LNCaP clone FGC (cell line): ENCODE measurements at regions not wholly inside any gene's neighbourhood (a gene's known extent, or its start where the extent isn't known, plus 50 kb on each side); places are given as distances from the start of the nearest gene placed in this dataset.
"Not testable (repeated sequence)": the region's sequence is repeated elsewhere in the genome, so short reads cannot be mapped to it uniquely, and the experiment has no call there.

Experiments
- DNase-seq: peaks from one replicate; pipeline ENCODE4 v3.0.0-alpha.2; 2011; ENCODE audit warnings: low read depth
- H3K4me3 ChIP-seq: 2 replicates; pipeline ENCODE4 v1.5.1; 2011; ENCODE audit warnings: mild to moderate bottlenecking, low read depth, low read length, control low read depth
- CTCF ChIP-seq: IDR thresholded peaks from 2 replicates; pipeline ENCODE4 v1.5.1; 2012; ENCODE audit warnings: mild to moderate bottlenecking; ENCODE audit not compliant: control insufficient read depth, insufficient read depth; ENCODE audit errors: extremely low read depth

- no peak overlapping the region for H3K4me3 ChIP-seq
- TF ChIP-seq CTCF, result no peak
- DNase-seq, result no peak
Measured at GRCh38 chr2:153588408-153588807, 109.8 kb upstream of the RPRM start.

GRCh38 chr2:153589586-153589985 is 111.0 kb upstream of the RPRM start:
- H3K4me3 ChIP-seq, result no peak overlapping the region
- DNase-seq, result no peak
- TF ChIP-seq CTCF, result no peak

GRCh38 chr2:153593086-153593485 is 114.5 kb upstream of the RPRM start:
- DNase-seq, H3K4me3 ChIP-seq: not testable (repeated sequence)

- DNase-seq, result peak; percentile 83
- no peak for TF ChIP-seq CTCF
- H3K4me3 ChIP-seq, result no peak overlapping the region
Measured at GRCh38 chr2:153595939-153596338, 117.4 kb upstream of the RPRM start.

GRCh38 chr2:153601812-153602211 is 123.2 kb upstream of the RPRM start:
- no peak overlapping the region for H3K4me3 ChIP-seq
- peak; percentile 56 for DNase-seq
- TF ChIP-seq CTCF, result no peak

GRCh38 chr2:153604133-153604532 is 125.6 kb upstream of the RPRM start:
- no peak for DNase-seq
- H3K4me3 ChIP-seq, result no peak overlapping the region
- no peak for TF ChIP-seq CTCF

- no peak overlapping the region for H3K4me3 ChIP-seq
- no peak for DNase-seq
- no peak for TF ChIP-seq CTCF
Measured at GRCh38 chr2:153606623-153607022, 128.1 kb upstream of the RPRM start.

GRCh38 chr2:153622285-153622684 is 143.7 kb upstream of the RPRM start:
- H3K4me3 ChIP-seq, result no peak overlapping the region
- TF ChIP-seq CTCF, result peak; percentile 54
- no peak for DNase-seq
